Mucosa of descending colon (tissue), 3 donors: ENCODE measurements at regions not wholly inside any gene's neighbourhood (a gene's known extent, or its start where the extent isn't known, plus 50 kb on each side); places are given as distances from the start of the nearest gene placed in this dataset.
"Not testable (repeated sequence)": the region's sequence is repeated elsewhere in the genome, so short reads cannot be mapped to it uniquely, and the experiment has no call there.

Experiments used
- ATAC-seq: fragments of 200-7000 bp; cut with Tn5 transposase; one replicate; pipeline ENCODE4 v1.9.1; 2020; ENCODE audit warnings: mild to moderate bottlenecking, moderate library complexity
- DNase-seq, 3 donors: peaks; one replicate each; pipeline ENCODE4 v3.0.0-alpha.2; 2020
- H3K36me3 ChIP-seq: fragments of 200-600 bp; one replicate; pipeline ENCODE4 v1.8.0; 2021; ENCODE audit warnings: low read depth, mild to moderate bottlenecking
- H3K4me1 ChIP-seq: fragments of 200-600 bp; one replicate; pipeline ENCODE4 v1.8.0; 2021; ENCODE audit warnings: low read depth, mild to moderate bottlenecking
- H3K4me3 ChIP-seq: fragments of 200-600 bp; one replicate; pipeline ENCODE4 v1.8.0; 2021; ENCODE audit warnings: mild to moderate bottlenecking
- H3K9me3 ChIP-seq: fragments of 200-600 bp; one replicate; pipeline ENCODE4 v1.8.0; 2021; ENCODE audit warnings: mild to moderate bottlenecking
- CTCF ChIP-seq: fragments of 200-600 bp; IDR thresholded peaks from one replicate; pipeline ENCODE4 v1.8.0; 2022; ENCODE audit warnings: antibody characterized with exemption, mild to moderate bottlenecking
- intact Hi-C, 2 donors: fragments of 100-400 bp; cut with DNase I in 1 of 2; cut with micrococcal nuclease in 1 of 2; formaldehyde crosslinking; loops; one replicate each; pipeline versions ENCODE4 v1.11.0 to v1.11.1; 2022; cut with DNase I, micrococcal nuclease
- donor health status: DM: no; HTN: no; CAD: no; lungs with moderate emphysema.
- donor health status: DM: no; HTN: no; CAD: no.
- donor health status: DM: no; HTN: yes; CAD: no.

- ATAC-seq, result peak; percentile 99
- intact Hi-C loops, result no loop called here
- H3K4me3 ChIP-seq, result no peak overlapping the region
Observed at GRCh38 chr2:234881413-234882241, 70.2 kb upstream of the SH3BP4 start.

GRCh38 chr2:234880551-234881211 lies 71.1 kb upstream of the SH3BP4 start:
- intact Hi-C loops, result no loop called here
- ATAC-seq (peak; percentile 51), DNase-seq (no peak)
- H3K4me3 ChIP-seq, result no peak overlapping the region
- H3K9me3 ChIP-seq, result no peaks in the 10 kb centered on the region
- no peaks in the 10 kb centered on the region for H3K36me3 ChIP-seq
- peaks cover 4% of the 10 kb centered on the region for H3K4me1 ChIP-seq
- no peak for TF ChIP-seq CTCF

More at GRCh38 chr2:234881413-234882241, 70.2 kb upstream of the SH3BP4 start:
- peaks cover 4% of the 10 kb centered on the region for H3K4me1 ChIP-seq
- peak; percentile 52 for TF ChIP-seq CTCF
- no peaks in the 10 kb centered on the region for H3K36me3 ChIP-seq
- peak; percentile 90 to 94 (median 93) for DNase-seq
- no peaks in the 10 kb centered on the region for H3K9me3 ChIP-seq

- DNase-seq (no peak), ATAC-seq (no peak)
- peaks cover 4% of the 10 kb centered on the region for H3K4me1 ChIP-seq
- TF ChIP-seq CTCF, result no peak
- intact Hi-C loops, result no loop called here
- no peak overlapping the region for H3K4me3 ChIP-seq
- H3K9me3 ChIP-seq, result no peaks in the 10 kb centered on the region
- no peaks in the 10 kb centered on the region for H3K36me3 ChIP-seq
Observed at GRCh38 chr2:234879671-234880455, 72.0 kb upstream of the SH3BP4 start.

GRCh38 chr2:234876621-234877020 lies 75.2 kb upstream of the SH3BP4 start:
- H3K4me3 ChIP-seq, H3K4me1 ChIP-seq, H3K36me3 ChIP-seq, DNase-seq, intact Hi-C loops, ATAC-seq, H3K9me3 ChIP-seq: not testable (repeated sequence)

- no peak for TF ChIP-seq CTCF
- DNase-seq, result no peak
- no peaks in the 10 kb centered on the region for H3K36me3 ChIP-seq
- H3K4me1 ChIP-seq, result no peaks in the 10 kb centered on the region
- intact Hi-C loops, result no loop called here
- no peak overlapping the region for H3K4me3 ChIP-seq
- no peak for ATAC-seq
- H3K9me3 ChIP-seq, result no peaks in the 10 kb centered on the region
Observed at GRCh38 chr2:234874347-234875046, 77.3 kb upstream of the SH3BP4 start.
